DMS53 (cell line): ENCODE measurements at regions not wholly inside any gene's neighbourhood (a gene's known extent, or its start where the extent isn't known, plus 50 kb on each side); places are given as distances from the start of the nearest gene placed in this dataset.
A peak's percentile ranks its signal among the peaks of the same experiment; 100 is the strongest.
"Not testable (repeated sequence)": the region's sequence is repeated elsewhere in the genome, so short reads cannot be mapped to it uniquely, and the experiment has no call there.

Source experiments
- DNase-seq: peaks from one replicate; lab custom pipeline; 2025; lab: John Stamatoyannopoulos, UW

DNA sequence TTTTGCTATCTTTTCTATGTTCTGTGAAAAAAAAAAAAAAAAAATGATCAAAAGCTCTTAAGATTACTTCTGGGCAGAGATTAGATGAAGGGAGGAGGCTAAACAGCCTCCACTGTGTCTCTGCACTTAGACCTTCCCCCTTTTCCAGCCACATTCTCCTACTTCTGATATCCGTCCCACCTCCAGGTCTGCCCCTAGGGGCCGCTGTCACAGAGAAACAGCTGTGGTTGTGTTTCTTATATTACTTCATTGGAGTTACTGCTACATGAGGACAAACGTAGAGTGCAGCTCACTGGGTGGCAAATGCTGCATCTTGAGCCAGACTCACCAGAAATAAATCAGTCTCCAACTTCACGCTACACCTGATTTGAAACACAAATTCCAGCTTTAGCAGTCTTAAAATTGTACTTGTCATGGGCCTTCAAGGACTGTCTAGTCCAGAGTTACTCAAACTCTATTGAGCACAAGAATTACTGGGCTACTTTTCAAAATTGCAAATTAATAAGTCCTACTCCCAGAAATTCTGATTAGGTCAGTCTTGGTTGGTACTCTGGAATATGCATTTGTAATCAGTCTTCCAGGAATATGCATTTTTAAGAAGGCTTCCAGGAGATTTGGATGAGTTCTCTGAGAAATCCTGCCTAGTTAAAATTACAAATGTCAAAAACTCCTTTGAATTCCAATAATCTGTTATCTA is 125.2 kb upstream of the PTBP2 start:
- peak; percentile 87 for DNase-seq

GRCh38 chr1:96597218-96597617 is 124.4 kb upstream of the PTBP2 start:
- no peak for DNase-seq

DNA sequence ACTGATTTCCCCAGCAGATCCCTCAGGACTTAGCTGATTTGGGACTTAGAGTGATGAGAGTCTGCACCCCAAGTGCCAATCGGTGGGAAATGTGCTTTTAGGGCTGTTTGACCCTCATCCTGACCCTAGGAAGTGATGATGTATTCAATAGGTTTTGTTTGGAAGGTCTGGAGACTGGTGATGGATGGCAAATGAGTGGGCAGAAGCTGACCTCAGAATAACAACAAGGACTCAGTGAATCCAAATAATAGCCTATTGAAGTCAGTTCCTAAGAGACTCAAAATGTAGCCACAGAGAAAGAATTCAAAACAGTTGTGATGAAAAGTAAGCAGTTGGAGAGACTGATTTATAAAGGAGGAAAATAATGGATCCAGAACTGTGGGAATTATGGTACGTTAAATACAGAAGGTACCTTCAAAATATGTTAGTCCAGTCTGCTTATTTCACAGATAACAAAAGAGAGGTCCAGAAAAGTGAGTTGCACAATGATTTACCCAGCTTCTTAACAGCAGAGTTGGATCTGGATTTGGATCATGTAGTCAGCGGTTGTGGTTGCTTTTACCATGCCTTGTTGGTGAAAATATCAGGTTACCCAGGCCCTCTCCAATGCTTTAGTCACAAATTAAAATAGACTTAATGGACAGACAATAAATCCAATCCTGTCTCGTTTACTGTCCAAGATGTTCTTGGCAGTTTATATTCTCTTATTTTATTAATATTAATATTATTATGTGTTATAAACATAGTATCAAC is 123.0 kb upstream of the PTBP2 start:
- DNase-seq, result no peak

- DNase-seq, result not testable (repeated sequence)
These were observed 117.0 kb upstream of the PTBP2 start for GRCh38 chr1:96604620-96605019.

DNA sequence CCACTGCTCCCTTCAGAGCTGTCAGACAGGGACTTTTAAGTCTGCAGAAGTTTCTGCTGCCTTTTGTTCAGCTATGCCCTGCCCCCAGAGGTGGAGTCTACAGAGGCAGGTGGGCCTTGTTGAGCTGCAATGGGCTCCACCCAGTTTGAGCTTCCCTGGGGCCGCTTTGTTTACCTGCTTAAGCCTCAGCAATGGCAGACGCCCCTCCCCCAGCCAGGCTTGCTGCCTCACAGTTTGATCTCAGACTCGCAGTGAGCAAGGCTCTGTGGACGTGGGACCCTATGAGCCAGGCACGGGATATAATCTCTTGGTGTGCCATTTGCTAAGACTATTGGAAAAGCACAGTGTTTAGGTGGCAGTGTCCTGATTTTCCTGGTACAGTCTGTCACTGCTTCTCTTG is 104.2 kb upstream of the PTBP2 start:
- peak; percentile 31 for DNase-seq

- peak; percentile 38 for DNase-seq
These were observed 89.4 kb upstream of the PTBP2 start for GRCh38 chr1:96632045-96632664.

DNA sequence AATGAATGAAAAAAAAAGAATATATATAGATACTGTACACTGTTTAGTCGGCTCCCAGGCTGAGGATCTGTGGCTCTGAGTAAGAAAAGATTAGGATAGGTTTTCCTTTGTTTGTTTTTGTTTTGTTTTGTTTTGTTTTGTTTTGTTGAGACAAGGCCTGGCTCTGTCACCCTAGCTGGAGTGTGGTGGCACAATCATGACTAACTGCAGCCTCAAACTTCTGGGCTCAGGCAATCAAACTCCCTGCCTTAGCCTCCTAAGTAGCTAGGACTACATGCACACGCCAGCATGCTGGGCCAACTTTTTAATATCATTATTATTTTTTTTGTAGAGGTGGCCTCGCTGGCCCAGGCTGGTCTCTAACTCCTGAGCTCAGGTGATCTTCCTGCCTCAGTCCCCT is 87.9 kb upstream of the PTBP2 start:
- DNase-seq, result peak; percentile 74

- peak; percentile 99 for DNase-seq
These were observed 86.7 kb upstream of the PTBP2 start for GRCh38 chr1:96634883-96635282.

- DNase-seq, result no peak
These were observed 80.3 kb upstream of the PTBP2 start for GRCh38 chr1:96641282-96641681.

- DNase-seq, result no peak
These were observed 78.1 kb upstream of the PTBP2 start for GRCh38 chr1:96643519-96643918.

GRCh38 chr1:96649301-96649700 is 72.3 kb upstream of the PTBP2 start:
- no peak for DNase-seq

DNA sequence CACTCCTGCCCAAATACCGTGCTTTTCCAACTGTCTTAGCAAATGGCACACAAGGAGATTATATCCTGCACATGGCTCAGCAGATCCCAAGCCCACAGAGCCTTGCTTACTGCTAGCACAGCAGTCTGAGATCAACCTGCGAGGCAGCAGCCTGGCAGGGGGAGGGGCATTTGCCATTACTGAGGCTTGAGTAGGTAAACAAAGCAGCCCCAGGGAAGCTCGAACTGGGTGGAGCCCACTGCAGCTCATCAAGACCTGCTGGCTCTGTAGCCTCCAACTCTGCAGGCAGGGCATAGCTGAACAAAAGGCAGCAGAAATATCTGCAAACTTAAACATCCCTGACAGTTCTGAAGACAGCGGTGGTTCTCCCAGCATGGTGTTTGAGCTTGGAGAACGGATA is 70.1 kb upstream of the PTBP2 start:
- peak; percentile 75 for DNase-seq

GRCh38 chr1:96660051-96660450 is 61.5 kb upstream of the PTBP2 start:
- DNase-seq, result no peak

DNA sequence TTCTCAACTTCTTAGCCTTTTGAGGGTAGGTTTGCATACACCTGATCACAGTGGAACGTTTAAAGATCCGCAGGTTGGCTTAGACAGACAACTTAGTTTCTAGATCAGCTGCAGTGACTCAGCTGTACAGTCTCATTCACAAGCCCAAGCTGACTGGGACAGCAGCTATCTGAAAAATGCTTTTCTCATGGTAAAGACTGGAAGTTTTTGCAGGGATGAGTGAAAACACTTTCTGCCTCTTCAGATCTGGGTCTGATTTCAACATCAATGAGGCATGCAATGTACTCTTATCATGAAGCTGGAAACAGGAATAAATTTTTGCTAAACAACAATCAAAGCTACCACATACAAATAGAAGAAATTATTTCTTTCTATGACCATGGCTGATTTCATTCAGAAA is 61.1 kb upstream of the PTBP2 start:
- DNase-seq, result peak; percentile 40
